Right atrium auricular region (tissue), 2 donors: ENCODE measurements at regions not wholly inside any gene's neighbourhood (a gene's known extent, or its start where the extent isn't known, plus 50 kb on each side); places are given as distances from the start of the nearest gene placed in this dataset.

ENCODE experiments used
- DNase-seq: peaks from one replicate; pipeline ENCODE4 v3.0.0-alpha.2; 2019; ENCODE audit warnings: low spot score
- H3K27ac ChIP-seq, 2 donors: fragments of 200-600 bp; sonication (generic); 1 replicate in 1 of 2; 2 replicates in 1 of 2; pipeline ENCODE4 v1.5.1; 2016 to 2019
- H3K27me3 ChIP-seq, 2 donors: fragments of 200-600 bp; sonication (generic); one replicate each; pipeline versions ENCODE4 v1.5.1 to v1.6.0; 2017 to 2019
- H3K36me3 ChIP-seq: fragments of 200-600 bp; sonication (generic); one replicate; pipeline ENCODE4 v1.5.1; 2016
- H3K4me1 ChIP-seq, 2 donors: fragments of 200-600 bp; sonication (generic); one replicate each; pipeline versions ENCODE4 v1.5.1 to v1.6.0; 2017 to 2019
- H3K4me3 ChIP-seq, 2 donors: fragments of 200-600 bp; sonication (generic); 1 replicate in 1 of 2; 2 replicates in 1 of 2; pipeline ENCODE4 v1.5.1; 2017 to 2019; ENCODE audit warnings: mild to moderate bottlenecking in 1 of 2, moderate library complexity in 1 of 2
- H3K9me3 ChIP-seq, 2 donors: fragments of 200-600 bp; sonication (generic); one replicate each; pipeline ENCODE4 v1.5.1; 2019
- TF ChIP-seq, protein P1 (sequence below), 2 donors: fragments of 200-600 bp; sonication (generic); IDR thresholded peaks; one replicate each; pipeline ENCODE4 v1.5.1; 2019; ENCODE audit warnings: antibody characterized with exemption in 2 of 2

DNA sequence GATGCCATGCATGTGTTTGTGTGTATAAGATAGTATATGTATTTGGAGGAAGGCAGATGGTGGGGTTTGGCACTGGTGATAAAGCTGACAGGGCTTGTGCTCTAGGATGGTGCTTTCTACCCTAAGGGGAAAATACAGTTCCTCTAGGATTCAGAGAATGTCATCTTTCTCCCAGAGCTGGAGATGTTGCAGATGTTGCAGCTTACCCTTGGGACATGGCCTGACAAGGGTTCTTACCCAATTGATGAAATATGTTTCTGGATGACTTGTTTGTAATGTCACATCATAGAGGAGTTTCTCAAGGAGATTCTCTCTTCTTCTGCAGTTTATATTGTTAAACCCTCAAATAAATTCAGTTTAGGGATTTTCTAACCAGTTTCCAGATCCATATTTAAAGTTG lies 52.5 kb upstream of the PITX2 start:
- no peaks in the 10 kb centered on the region for H3K27me3 ChIP-seq
- H3K27ac ChIP-seq, result no peak overlapping the region
- DNase-seq, result no peak
- H3K4me3 ChIP-seq, result no peak overlapping the region
- H3K36me3 ChIP-seq, result no peaks in the 10 kb centered on the region
- no peaks in the 10 kb centered on the region for H3K4me1 ChIP-seq
- H3K9me3 ChIP-seq, result no peaks in the 10 kb centered on the region
- TF ChIP-seq, protein P1, sequence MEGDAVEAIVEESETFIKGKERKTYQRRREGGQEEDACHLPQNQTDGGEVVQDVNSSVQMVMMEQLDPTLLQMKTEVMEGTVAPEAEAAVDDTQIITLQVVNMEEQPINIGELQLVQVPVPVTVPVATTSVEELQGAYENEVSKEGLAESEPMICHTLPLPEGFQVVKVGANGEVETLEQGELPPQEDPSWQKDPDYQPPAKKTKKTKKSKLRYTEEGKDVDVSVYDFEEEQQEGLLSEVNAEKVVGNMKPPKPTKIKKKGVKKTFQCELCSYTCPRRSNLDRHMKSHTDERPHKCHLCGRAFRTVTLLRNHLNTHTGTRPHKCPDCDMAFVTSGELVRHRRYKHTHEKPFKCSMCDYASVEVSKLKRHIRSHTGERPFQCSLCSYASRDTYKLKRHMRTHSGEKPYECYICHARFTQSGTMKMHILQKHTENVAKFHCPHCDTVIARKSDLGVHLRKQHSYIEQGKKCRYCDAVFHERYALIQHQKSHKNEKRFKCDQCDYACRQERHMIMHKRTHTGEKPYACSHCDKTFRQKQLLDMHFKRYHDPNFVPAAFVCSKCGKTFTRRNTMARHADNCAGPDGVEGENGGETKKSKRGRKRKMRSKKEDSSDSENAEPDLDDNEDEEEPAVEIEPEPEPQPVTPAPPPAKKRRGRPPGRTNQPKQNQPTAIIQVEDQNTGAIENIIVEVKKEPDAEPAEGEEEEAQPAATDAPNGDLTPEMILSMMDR (IDR thresholded peaks at IDR 0.05), result no peak

DNA sequence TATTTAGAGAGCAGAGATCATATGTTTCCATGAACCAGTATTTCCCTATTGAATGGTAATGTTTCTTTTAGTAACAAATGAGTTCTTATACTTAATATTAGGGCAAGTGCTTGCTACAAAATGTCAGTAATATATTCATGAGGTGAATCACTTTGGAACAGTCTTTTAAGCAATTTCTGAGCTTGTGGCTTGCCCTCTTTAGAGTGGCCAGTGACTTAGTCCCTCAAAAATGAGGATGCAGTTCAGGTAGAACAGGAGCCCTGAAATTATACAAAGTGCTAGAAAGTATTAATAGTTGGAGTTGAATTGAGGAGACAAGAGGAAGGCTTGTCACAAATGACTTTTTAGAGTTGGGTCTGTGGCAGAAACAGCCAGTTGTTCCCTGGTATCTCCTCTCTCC lies 53.4 kb upstream of the PITX2 start:
- Histone ChIP-seq H3K36me3 (no peaks in the 10 kb centered on the region), H3K4me3 (no peak overlapping the region), H3K4me1 (no peaks in the 10 kb centered on the region), H3K27ac (no peak overlapping the region), H3K9me3 (no peaks in the 10 kb centered on the region), H3K27me3 (no peaks in the 10 kb centered on the region)
- TF ChIP-seq, protein P1 (IDR thresholded peaks at IDR 0.05), result no peak
- DNase-seq, result no peak

DNA sequence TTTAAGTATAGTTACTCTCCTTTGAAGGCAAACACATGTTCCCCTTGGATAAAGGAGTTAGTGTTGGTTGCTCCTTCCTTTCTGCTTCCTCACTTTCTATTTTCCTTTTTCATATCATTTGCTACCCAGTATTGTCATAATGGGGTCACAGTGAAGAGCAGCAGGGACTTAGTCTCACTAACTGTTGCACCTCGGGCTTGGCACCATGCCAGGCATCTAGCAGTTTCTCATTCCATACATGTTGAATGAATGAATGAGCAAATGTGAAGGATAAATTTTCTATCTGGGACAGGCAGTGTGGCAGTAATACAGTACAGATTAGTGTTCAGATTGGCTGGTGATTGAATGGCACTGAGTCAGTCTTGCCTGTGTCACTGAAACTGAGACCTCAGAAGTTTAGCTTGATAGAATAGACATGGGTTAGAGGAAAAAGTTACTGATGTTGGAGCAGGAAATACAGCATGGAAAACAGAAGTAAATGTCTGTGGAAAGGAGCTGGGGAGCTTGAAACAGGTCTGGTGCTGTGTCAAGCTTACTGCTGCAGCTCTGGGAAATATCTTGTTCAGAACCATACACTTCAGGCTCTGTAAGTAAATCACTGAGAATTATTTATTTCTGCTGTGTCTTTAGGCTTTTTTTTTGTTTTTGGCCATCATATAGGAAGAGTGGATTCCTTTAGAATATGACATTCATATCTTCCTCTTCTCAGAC lies 55.8 kb upstream of the PITX2 start:
- TF ChIP-seq, protein P1 (IDR thresholded peaks at IDR 0.05), result no peak
- Histone ChIP-seq H3K27me3 (no peaks in the 10 kb centered on the region), H3K4me1 (no peaks in the 10 kb centered on the region), H3K4me3 (no peak overlapping the region), H3K36me3 (no peaks in the 10 kb centered on the region), H3K27ac (no peak overlapping the region), H3K9me3 (no peaks in the 10 kb centered on the region)
- DNase-seq, result no peak

DNA sequence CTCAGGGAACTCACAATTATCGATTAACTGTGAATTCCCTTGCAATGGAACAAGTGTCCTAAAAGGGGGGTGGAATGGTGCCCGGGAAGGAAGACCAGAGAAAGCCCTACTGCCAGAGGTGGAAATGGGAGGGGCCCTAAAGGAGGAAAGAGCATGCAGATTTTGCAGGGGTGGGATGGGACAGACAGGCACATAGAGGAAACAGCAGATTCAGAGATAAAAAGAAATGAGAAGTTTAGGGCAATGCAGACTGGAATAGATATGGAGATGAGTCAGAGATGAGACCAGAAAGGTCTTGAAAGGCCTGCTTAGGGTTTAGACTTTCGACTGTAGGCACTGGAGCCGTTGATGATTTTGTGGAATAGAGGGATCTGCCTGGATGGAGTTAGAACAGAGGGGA lies 57.4 kb upstream of the PITX2 start:
- no peak overlapping the region for H3K4me3 ChIP-seq
- no peaks in the 10 kb centered on the region for H3K36me3 ChIP-seq
- no peaks in the 10 kb centered on the region for H3K27me3 ChIP-seq
- no peaks in the 10 kb centered on the region for H3K9me3 ChIP-seq
- DNase-seq, result no peak
- H3K27ac ChIP-seq, result no peak overlapping the region
- TF ChIP-seq, protein P1 (IDR thresholded peaks at IDR 0.05), result no peak
- H3K4me1 ChIP-seq, result no peaks in the 10 kb centered on the region

DNA sequence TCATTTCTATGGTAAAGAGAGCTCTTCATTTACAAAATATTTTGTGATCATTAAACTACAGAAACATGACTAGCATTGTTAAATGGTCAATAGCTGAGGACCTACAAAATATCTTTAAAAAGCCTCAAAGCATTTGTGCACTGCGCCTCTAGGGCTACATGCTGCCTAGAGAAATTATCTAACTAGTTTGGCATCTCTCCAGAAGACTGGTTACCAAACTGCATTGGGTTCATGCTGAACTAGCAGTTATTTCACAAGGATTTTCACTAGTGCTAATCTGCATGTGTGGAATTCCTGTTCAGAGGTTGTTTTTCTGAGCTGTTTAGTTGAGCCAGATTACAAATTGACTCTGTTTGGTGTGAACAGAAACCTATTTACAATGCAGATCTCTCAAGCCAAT lies 58.5 kb upstream of the PITX2 start:
- Histone ChIP-seq H3K36me3 (no peaks in the 10 kb centered on the region), H3K4me1 (no peaks in the 10 kb centered on the region), H3K4me3 (no peak overlapping the region), H3K27ac (no peak overlapping the region), H3K9me3 (no peaks in the 10 kb centered on the region), H3K27me3 (no peaks in the 10 kb centered on the region)
- TF ChIP-seq, protein P1 (IDR thresholded peaks at IDR 0.05), result no peak
- no peak for DNase-seq

DNA sequence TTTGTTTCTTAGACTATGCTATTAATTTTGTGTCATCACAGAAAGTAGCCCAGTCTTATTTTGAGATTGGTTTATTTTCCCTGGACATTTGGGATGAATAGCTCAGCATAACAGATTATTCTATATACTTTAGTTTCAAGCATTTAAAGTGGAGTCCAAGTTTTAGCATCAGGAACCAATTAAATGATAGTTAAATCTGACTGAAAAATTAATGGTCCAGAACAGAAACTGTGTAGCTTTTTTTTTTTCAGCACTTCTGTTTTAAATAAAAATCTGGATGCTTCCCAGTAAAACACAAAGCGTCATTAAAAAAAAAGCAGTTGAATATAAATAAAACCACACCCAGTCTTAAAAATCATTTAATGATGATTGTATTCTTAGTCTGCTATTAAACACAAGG lies 59.4 kb upstream of the PITX2 start:
- H3K9me3 ChIP-seq, result no peaks in the 10 kb centered on the region
- H3K27ac ChIP-seq, result no peak overlapping the region
- TF ChIP-seq, protein P1 (IDR thresholded peaks at IDR 0.05), result no peak
- H3K4me1 ChIP-seq, result no peaks in the 10 kb centered on the region
- no peaks in the 10 kb centered on the region for H3K27me3 ChIP-seq
- H3K36me3 ChIP-seq, result no peaks in the 10 kb centered on the region
- no peak for DNase-seq
- no peak overlapping the region for H3K4me3 ChIP-seq
